ENCODE measurements at regions not wholly inside any gene's neighbourhood (a gene's known extent, or its start where the extent isn't known, plus 50 kb on each side); places are given as distances from the start of the nearest gene placed in this dataset.

- no peaks in the 10 kb centered on the region for H3K79me1 ChIP-seq (ENCODE audit: low read depth in 1 of 2, low read length in 2 of 2)
- H3K4me2 ChIP-seq (ENCODE audit: low read depth, low read length) = no peak overlapping the region
- no peak overlapping the region for H2BK15ac ChIP-seq (ENCODE audit: low read depth, low read length)
- ChIA-PET POLR2A (ENCODE audit: unreplicated experiment) (no interaction called here), CTCF (interaction anchor here (0.6 to 1.0 kb wide), 2 partner anchors 10 to 49 kb away, joined by 3 to 5 read pairs; no protein-coding TSS in a partner anchor)
- H4K91ac ChIP-seq (ENCODE audit: insufficient read depth, low read depth, low read length) = no peak overlapping the region
- BruUV-seq (replicated peaks) = no TSS peak
- no peaks in the 10 kb centered on the region for H3K9me1 ChIP-seq (ENCODE audit: insufficient read depth, low read length)
- H3K9me3 ChIP-seq (ENCODE audit: control insufficient read depth, insufficient read depth, low read length) = no peaks in the 10 kb centered on the region; the same call in 1 of the 2 replicates
- no peak overlapping the region for H2AFZ ChIP-seq (replicated peaks; ENCODE audit: low read length, poor library complexity)
- DNase-seq (no peak), ATAC-seq (ENCODE audit: low read depth) (no peak)
- no peak overlapping the region for H2BK5ac ChIP-seq (ENCODE audit: low read depth, low read length, poor library complexity, severe bottlenecking)
- no peak overlapping the region for H3K4me3 ChIP-seq (ENCODE audit: insufficient read depth, low read depth, low read length)
- H3K27ac ChIP-seq (ENCODE audit: insufficient read depth, low read length) = no peak overlapping the region
- no peak overlapping the region for H3K18ac ChIP-seq (ENCODE audit: low read depth, low read length)
- WGBS, 2 experiments (ENCODE audit: extremely low coverage in 2 of 2, insufficient read length in 1 of 2) = no CpG with 5 or more reads among the region's 2 CpGs
- H2BK120ac ChIP-seq (ENCODE audit: low read depth, low read length) = no peak overlapping the region
- no peak overlapping the region for H3K23ac ChIP-seq (ENCODE audit: low read depth, low read length)
- no peak overlapping the region for H2AK9ac ChIP-seq (replicated peaks; ENCODE audit: low read depth, low read length, poor library complexity)
- H3K4me1 ChIP-seq (ENCODE audit: control insufficient read depth, insufficient read depth, low read length) = no peaks in the 10 kb centered on the region
- intact Hi-C loops (cut with micrococcal nuclease) (no loop called here), dilution Hi-C loops (cut with HindIII; ENCODE audit: low sequenced_read_pairs, unreplicated experiment) (no loop called here), in situ Hi-C loops (cut with MboI; ENCODE audit: low sequenced_read_pairs) (no loop called here)
- no peak overlapping the region for H3K56ac ChIP-seq (ENCODE audit: extremely low read depth, insufficient read depth, low read length)
- no peak overlapping the region for H4K8ac ChIP-seq (ENCODE audit: low read depth in 2 of 2, low read length in 2 of 2)
- no peak for TF ChIP-seq BHLHE40 (IDR thresholded peaks at IDR 0.05; ENCODE audit: low read depth, low read length)
- no peak for TF ChIP-seq MXI1 (IDR thresholded peaks at IDR 0.05; ENCODE audit: borderline replicate concordance, low read depth, low read length)
- TF ChIP-seq RFX5 (IDR thresholded peaks at IDR 0.05; ENCODE audit: low read depth, low read length) = no peak
- TF ChIP-seq ELK1 (IDR thresholded peaks at IDR 0.05; ENCODE audit: borderline replicate concordance, low read depth, low read length) = no peak
- no peak for TF ChIP-seq POLR2A (IDR thresholded peaks at IDR 0.05; ENCODE audit: low read depth, low read length)
- TF ChIP-seq SMC3 (IDR thresholded peaks at IDR 0.05; ENCODE audit: low read depth, low read length) = no peak
- TF ChIP-seq NFE2L2 (IDR thresholded peaks at IDR 0.05; ENCODE audit: low read depth, low read length) = no peak
- TF ChIP-seq CTCF (conservative IDR thresholded peaks at IDR 0.05; ENCODE audit: low read depth, low read length) = no peak
- TF ChIP-seq MAFK (IDR thresholded peaks at IDR 0.05; ENCODE audit: low read depth, low read length) = no peak
- TF ChIP-seq RCOR1 (IDR thresholded peaks at IDR 0.05; ENCODE audit: insufficient replicate concordance, low read length) = no peak
- TF ChIP-seq CHD1 (IDR thresholded peaks at IDR 0.05; ENCODE audit: low read depth, low read length) = no peak
- no peak for TF ChIP-seq CEBPB (IDR thresholded peaks at IDR 0.05; ENCODE audit: low read depth, low read length)
- TF ChIP-seq RAD21 (IDR thresholded peaks at IDR 0.05; ENCODE audit: low read length) = no peak
- TF ChIP-seq FOS (IDR thresholded peaks at IDR 0.05; ENCODE audit: low read depth, low read length) = no peak
- TF ChIP-seq MAZ (IDR thresholded peaks at IDR 0.05; ENCODE audit: borderline replicate concordance, low read depth, low read length) = no peak
- TF ChIP-seq USF2 (IDR thresholded peaks at IDR 0.05; ENCODE audit: low read depth, low read length) = no peak
- H2AK5ac ChIP-seq (ENCODE audit: low read depth, low read length) = no peak overlapping the region
- H3K4ac ChIP-seq (ENCODE audit: low read depth, low read length) = no peak overlapping the region
- no peaks in the 10 kb centered on the region for H4K20me1 ChIP-seq (ENCODE audit: insufficient read depth, low read length)
- no peak overlapping the region for H3K9ac ChIP-seq (ENCODE audit: low read depth, low read length)
- no peak overlapping the region for H3K14ac ChIP-seq (replicated peaks; ENCODE audit: low read depth, low read length)
- H3K27me3 ChIP-seq (ENCODE audit: control insufficient read depth, insufficient read depth, low read length) = no peaks in the 10 kb centered on the region
- H2BK20ac ChIP-seq (ENCODE audit: low read depth, low read length) = no peak overlapping the region
- H3K36me3 ChIP-seq (ENCODE audit: control insufficient read depth, insufficient read depth, low read length) = no peaks in the 10 kb centered on the region
- H4K5ac ChIP-seq (ENCODE audit: low read depth, low read length) = no peak overlapping the region
These were observed 92.5 kb downstream of the MSX2 start for GRCh38 chr5:174816858-174817257.
